ENCODE measurements at regions not wholly inside any gene's neighbourhood (a gene's known extent, or its start where the extent isn't known, plus 50 kb on each side); places are given as distances from the start of the nearest gene placed in this dataset.
"Not testable (repeated sequence)": the region's sequence is repeated elsewhere in the genome, so short reads cannot be mapped to it uniquely, and the experiment has no call there.

DNA sequence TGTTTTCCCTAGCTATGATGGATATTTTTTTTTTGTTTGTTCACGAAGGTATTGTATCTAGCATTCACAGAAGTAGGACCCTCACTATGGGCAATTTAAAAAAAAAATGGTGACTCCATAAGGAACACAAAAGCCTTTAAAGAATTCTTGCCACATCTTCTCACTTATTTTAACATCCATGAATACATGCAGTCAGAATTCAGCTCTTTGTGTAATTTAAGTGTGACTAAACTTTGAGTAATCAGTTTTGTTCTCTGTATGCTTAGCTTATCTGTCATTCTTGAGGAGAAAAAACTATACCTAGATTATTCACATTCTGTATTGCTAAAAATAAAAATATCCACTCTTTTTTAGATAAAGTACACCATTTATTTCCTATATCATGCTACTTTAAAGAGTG lies 313.2 kb upstream of the KCND2 start:
- in situ Hi-C loops (cut with HindIII; ENCODE audit: low sequenced_read_pairs): no loop called here

DNA sequence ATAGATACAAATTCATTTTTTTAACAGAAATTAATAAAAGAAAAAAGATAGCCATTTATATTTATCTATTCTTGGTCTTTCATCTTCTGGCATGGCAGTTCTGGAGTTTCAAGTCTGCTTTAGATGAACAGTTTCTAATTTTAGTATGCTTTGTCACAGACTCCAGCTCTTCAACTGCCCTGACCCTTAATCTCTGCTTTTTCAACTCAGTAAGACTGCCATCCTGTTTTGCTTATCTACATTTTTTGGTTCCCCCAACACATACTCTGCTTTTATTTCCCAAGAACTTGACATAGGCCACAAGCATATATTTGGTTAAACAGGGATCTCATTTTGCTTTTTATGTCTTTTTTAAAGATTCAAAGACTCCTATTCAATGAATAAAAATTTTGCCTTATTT lies 309.3 kb upstream of the KCND2 start:
- in situ Hi-C loops (cut with HindIII; ENCODE audit: low sequenced_read_pairs): no loop called here

DNA sequence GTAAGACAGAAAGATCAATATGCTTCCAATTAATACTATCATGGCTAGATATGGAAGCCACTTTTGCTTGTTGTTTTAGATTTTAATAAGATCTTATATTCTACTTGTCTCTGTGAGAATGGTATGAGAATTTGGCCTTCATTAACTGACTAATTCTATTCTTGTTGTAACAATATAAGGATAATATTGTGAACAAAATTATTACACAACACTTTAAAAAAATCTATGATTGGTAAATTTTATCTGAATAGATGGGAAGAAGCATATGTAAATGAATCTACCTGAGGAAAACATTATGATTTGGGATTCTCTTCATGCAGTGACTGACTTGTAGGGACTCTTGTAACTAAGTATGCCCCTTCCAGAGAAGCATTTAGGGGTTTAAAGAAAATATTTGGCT lies 308.9 kb upstream of the KCND2 start:
- in situ Hi-C loops (cut with HindIII; ENCODE audit: low sequenced_read_pairs): no loop called here

DNA sequence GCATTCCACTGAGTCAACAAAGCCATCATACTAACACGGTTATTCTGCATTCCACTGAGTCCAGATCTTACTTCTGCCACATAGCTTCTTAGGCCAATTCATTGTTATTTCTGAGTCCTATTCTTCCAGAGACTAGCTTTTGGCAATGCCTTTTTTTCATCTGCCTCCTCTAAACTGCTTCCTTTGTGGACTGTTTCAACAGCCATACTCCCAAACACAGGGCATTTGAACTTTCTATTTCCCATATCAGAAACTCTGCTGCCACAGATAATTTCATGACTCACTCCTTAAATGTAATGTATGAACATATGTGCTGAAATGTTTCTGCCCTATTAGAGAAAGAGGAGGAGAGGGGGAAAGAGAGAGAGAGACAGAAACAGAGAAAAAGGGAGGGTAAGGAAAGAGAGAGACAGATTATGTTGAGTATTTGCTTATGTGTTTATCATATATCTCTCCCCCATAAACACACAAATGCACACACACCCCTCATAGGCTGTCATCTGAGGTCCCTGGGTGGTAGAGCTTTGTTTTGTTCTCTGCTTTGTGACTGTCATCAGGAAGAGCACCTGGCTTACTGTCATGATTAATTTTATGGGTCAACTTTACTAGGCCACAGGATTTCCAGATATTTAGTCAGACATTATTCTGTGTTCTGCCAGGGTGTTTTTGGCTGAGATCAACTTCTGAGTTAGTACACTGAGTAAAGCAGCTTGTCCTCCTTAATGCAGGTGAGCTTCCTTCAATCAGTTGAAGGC lies 308.0 kb upstream of the KCND2 start:
- in situ Hi-C loops (cut with HindIII; ENCODE audit: low sequenced_read_pairs): no loop called here

DNA sequence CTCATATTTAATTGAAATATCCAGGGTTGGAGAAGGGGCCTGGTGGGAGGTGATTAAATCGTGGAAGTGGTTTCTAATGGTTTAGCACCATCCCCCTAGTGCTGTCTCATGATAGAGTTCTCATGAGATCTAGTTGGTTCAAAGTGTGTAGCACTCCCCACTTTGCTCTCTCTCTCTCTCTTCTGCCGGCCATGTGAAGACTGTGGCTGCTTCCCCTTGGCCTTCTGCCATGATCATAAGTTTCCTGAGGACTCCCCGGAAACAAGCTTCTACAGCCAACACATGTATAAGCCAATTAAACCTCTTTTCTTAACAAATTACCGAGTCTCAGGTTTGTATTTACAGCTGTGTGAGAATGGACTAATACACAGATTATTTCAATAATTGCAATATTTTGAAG lies 305.8 kb upstream of the KCND2 start:
- in situ Hi-C loops (cut with HindIII; ENCODE audit: low sequenced_read_pairs): no loop called here

DNA sequence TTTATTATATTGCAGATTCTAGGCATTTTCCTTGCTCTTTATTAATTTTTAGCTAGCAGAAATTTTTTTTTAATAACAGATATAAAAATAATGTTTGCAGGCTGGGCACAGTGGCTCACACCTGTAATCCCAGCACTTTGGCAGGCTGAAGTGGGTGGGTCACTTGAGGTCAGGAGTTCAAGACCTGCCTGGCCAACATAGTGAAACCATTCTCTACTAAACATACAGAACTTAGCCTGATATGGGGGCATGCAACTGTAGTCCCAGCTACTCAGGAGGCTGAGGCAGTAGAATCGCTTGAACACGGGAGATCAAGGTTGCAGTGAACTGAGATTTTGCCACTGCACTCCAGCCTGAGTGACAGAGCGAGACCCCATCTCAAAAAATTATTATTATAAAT lies 304.6 kb upstream of the KCND2 start:
- in situ Hi-C loops (cut with HindIII; ENCODE audit: low sequenced_read_pairs): not testable (repeated sequence)

DNA sequence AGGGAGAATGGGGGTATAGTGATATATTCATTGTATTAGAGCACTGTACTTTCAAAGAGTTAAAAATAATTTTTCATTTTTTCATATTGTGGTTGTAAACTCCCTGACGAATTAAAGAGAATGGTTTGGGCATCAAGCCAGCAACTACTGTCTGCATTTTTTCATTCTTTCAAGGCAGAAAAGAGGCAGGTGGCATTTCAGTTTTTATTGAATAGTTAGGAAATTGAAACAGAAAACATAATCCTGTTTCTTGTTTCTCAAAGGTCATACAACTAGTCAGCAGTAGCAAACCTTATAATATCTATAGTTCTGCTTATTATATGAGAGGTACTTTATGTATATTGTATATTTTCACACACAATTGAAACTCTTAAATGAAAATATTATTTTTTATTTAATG lies 303.9 kb upstream of the KCND2 start:
- in situ Hi-C loops (cut with HindIII; ENCODE audit: low sequenced_read_pairs): no loop called here

DNA sequence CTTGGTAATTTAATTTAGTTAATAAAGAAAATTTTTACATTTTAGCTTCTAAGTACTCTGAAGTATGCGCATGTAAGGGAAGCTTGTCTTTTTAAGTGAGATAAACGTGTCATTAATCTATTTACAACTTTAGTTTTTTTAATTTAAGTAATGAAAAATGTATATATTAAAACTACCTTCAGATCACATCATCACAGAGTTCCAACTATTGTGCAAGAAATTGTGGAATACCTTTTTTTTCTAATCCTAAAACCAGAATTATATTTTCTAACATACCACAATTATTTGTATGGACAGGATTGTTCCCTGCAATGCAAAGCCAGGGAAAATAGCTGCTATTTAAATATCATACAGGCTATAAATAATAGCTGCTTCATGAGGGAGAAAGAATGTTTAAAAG lies 303.2 kb upstream of the KCND2 start:
- in situ Hi-C loops (cut with HindIII; ENCODE audit: low sequenced_read_pairs): no loop called here

DNA sequence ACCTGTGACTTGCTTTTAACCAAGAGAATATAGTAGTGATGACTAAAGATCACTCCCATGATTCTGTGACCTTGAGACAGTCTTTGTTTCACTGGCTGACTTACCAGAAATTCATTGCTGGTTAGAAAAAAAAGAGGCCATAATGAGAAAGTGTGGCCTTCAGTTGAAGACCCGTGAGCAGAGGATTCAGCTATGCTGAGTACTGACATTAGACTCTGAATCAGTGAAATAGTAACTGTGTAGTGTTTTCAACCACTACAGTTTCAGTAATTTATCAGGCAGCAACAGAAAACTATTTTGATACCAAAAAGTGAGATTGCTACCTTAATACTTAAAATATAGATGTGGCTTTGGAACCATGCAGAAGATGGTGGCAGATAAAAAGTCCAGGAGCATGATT lies 298.0 kb upstream of the KCND2 start:
- in situ Hi-C loops (cut with HindIII; ENCODE audit: low sequenced_read_pairs): no loop called here

DNA sequence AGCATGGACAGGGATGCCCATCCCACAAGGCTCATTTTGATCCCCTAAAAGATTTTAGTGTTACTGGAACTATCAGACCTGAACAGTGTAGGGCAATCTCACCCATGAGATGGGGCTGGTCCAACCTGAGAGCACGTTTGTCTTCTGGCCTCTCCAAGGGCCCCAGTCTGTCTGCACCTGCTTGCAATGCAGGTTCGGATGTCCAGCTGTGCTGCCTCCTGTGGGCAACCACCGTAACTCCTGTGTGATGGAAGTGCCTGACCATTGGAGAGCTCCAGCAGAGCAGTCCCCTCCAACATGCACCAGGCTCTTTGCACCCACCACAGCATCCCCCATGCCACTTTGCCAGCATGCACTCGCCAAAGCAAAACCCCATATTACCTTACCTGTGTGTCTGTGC lies 290.1 kb upstream of the KCND2 start:
- in situ Hi-C loops (cut with HindIII; ENCODE audit: low sequenced_read_pairs): no loop called here

DNA sequence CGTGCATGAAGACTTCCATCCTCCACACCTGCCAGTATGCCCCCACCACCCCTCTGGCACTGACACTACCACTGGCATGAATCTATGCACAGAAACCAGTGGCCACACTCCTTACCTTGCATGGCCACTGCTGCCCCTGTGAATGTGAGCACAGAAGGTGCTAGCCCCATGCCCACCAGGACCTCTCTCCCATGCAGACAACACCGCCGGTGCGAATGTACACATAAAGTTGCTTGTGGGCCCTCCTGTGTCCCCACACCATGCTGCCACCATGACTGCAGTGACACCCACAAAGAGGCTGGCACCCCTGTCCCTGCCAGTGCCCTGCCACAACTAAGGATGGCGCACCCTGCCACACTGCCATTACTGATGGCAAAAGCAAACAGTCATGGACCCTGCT lies 289.5 kb upstream of the KCND2 start:
- in situ Hi-C loops (cut with HindIII; ENCODE audit: low sequenced_read_pairs): no loop called here

DNA sequence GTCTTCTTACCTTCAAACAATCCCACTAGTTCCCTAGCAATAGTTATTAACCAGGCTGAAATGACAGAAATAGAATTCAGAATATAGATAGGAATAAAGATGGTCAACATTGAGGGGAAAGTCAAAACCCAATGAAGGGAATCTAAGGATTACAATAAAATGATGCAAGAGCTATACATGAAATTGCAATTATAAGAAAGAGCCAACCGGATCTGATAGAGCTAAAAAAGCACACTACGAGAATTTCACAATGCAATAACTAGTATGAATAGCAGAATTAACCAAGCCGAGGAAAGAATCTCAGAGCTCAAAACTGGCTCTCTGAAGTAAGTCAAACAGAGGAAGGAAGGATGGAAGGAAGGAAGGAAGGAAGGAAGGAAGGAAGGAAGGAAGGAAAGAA lies 288.7 kb upstream of the KCND2 start:
- in situ Hi-C loops (cut with HindIII; ENCODE audit: low sequenced_read_pairs): no loop called here

DNA sequence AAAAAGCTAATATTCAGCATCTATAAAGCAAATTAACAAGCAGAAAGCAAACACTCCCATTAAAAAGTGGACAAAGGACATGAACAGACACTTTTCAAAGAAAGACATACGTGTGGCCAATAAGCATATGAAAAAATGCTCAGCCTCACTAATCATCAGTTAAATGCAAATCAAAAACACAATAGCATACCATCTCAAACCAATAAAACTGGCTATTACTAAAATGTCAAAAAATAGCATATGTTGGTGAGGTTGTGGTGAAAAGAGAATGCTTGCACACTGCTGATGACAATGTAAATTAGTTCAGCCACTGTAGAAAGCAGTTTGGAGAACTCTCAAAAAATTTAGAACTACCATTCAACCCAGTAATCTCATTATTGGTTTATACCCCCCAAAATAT lies 284.6 kb upstream of the KCND2 start:
- in situ Hi-C loops (cut with HindIII; ENCODE audit: low sequenced_read_pairs): no loop called here

DNA sequence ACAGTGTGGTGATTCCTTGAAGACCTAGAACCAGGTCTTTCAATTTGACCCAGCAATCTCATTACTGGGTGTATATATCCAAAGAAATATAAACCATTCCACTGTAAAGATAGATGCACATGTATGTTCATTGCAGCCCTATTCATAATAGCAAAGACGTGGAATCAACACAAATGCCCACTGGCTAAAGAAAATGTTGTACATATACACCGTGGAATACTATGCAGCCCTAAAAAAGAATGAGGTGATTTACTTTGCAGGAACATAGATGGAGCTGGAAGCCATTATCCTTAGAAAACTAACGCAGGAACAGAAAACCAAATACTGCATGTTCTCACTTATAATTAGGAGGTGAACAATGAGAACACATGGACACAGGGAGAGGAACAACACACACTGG lies 278.0 kb upstream of the KCND2 start:
- in situ Hi-C loops (cut with HindIII; ENCODE audit: low sequenced_read_pairs): no loop called here

DNA sequence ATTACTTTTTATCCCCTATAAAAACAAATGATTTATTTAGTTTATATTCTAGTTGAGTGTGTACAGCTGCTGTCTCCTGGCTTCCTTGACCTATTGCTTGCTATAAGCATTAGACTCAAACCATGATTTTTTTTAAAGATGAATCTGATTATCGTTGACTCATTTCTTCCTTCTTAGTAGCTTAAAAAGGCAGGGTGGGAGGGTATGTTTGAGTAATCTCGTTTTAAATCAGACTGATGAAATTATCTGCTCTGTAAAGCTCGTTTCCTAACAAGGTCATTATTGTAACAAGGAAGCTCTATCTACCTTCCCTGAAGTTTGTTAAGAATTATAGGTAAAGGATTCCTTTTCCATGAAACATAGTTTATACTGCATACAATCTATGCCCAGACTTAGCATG lies 276.3 kb upstream of the KCND2 start:
- in situ Hi-C loops (cut with HindIII; ENCODE audit: low sequenced_read_pairs): no loop called here

DNA sequence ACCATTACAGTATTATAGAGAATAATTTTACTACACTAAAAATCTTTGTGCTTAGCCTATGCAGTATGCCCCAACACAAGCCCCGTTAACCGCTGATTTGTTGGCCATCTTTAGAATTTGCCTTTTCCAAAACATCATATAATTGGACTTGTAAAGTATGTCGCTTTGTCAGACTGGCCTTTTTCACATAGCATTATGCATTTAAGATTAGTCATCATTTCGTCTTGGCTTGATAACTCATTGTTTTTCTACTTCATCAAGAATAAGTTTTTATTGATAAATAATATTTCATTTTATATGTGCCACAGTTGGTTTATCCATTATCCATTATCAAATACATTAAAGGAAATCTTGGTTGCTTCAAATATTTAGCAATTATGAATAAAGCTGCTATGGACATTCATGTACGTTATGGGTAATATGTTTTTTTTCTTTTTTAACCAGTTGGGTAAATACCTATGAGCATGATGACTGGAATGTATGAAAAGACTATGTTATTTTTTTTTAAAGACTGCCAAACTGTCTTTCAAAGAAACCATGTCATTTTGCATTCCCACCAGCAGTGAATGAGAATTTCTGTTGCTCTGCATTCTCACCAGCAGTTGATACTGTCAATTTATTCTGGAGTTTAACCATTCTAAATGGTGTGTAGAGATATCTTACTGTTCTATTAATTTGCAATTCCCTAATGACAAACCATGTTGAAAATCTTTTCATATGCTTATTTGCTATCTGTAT lies 273.1 kb upstream of the KCND2 start:
- in situ Hi-C loops (cut with HindIII; ENCODE audit: low sequenced_read_pairs): no loop called here

DNA sequence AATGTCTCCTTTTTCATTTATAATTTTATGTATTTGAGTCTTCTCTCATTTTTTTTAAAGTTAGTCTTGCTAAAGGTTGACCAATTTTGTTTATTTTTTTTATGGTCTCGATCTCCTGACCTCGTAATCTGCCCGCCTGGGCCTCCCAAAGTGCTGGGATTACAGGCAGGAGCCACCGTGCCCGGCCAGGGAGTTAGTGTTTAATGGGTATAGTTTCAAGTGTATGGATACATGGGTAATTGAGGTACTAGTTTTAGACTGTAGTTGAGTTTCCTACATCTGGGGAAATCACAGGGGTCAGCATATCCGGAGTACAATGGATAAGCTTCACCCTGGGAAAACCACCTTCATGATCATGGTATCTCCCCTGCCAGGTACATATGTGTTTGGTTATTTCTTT lies 267.3 kb upstream of the KCND2 start:
- in situ Hi-C loops (cut with HindIII; ENCODE audit: low sequenced_read_pairs): no loop called here

DNA sequence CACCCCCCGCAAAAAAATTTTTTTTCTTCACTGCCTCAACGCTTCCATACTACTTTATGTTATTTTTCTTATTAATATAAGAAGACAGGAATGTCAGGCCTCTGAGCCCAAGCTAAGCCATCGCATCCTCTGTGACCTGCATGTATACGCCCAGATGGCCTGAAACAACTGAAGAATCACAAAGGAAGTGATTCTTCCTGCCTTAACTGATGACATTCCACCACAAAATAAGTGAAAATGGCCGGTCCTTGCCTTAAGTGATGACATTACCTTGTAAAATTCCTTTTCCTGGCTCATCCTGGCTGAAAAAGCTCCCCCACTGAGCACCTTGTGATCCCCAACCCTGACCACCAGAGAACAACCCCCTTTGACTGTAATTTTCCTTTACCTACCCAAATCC lies 258.7 kb upstream of the KCND2 start:
- in situ Hi-C loops (cut with HindIII; ENCODE audit: low sequenced_read_pairs): not testable (repeated sequence)

DNA sequence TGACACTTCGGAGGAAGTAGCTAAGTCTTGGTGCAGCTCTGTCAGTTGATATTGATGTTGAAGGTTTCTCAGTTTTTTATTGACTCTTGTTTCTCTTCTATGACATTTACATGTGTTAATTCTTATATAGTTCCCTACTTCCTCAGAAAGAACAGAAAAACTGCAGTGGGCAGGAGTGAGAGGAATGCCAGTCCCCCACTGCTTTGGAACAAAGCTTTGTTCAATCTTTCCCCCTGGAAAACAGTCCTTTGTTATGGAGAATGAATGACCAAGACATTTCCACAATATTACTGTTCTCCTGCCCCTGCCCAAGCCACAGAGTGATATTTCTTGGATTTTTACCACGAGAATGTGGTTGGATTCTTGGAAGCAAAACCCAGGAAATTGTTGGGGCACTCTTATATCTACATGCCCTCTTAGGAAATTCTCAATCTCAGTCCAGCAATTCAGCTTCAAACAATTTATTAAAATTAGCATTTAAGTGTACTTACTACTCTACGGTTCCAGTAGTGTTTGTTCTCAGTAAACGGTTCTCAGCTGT lies 258.0 kb upstream of the KCND2 start:
- in situ Hi-C loops (cut with HindIII; ENCODE audit: low sequenced_read_pairs): no loop called here

DNA sequence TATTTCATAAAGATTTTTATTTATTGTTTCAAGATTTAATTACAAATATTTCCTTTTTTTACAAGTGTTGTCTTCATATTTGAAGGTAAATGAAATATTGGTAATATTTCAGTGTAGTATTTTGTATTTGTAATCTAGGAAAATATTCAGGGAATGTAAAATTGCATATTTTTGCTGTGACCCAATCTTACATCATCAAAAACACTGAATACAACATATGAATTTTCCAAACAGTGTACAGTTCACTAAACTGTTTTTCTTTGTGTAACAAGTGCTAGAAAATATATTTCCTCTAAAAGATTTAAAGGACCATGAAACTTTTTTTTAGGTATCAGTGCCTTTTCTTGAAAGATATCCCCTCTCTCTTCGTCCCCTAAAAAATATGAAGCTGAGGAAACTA lies 251.9 kb upstream of the KCND2 start:
- in situ Hi-C loops (cut with HindIII; ENCODE audit: low sequenced_read_pairs): no loop called here

DNA sequence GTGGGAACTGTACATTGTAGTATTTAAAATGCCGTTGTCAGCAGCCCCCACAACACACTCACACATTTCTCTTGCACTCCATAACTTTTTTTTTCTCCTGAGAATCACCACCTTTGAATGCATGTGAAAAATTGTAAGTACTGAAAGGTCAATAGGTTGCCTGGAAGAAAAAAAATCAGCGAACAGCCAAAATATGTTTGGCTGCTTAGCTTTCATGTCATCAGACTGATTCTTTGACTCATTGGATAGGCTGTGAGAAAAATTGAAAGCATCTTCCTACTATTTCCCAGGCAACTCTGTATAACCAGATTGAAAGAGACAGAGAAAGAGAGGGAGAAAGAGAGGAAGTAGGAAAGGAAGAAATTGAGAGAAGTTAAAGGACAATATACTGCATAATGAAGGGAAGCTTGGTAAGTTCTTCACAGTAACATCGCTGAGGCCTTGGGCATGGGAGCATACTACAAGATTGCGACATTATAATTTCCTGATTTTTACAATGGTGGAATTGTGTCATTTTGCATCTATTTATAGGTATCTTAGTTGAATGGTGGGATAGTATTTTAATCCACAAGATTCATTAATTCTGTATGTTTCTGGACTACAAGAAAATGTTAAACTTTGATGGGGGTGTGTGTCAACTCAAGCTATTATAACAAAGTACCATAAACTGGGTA lies 249.3 kb upstream of the KCND2 start:
- in situ Hi-C loops (cut with HindIII; ENCODE audit: low sequenced_read_pairs): no loop called here

DNA sequence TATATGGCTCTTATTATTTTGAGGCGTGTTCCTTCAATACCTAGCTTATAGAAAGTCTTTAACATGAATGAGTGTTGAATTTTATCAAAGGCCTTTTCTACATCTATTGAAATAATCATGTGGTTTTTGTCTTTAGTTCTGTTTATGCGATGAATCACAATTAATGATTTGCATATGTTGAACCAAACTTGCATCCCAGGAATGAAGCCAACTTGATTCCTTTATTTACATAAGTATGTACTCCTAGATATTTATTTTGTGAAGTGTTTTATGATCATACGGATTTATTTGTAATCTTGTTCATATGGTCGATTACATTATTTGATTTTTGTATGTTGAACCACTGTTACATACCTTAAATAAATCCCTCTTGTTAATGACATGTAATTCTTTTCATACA lies 244.3 kb upstream of the KCND2 start:
- in situ Hi-C loops (cut with HindIII; ENCODE audit: low sequenced_read_pairs): no loop called here
